ENCODE measurements at regions not wholly inside any gene's neighbourhood (a gene's known extent, or its start where the extent isn't known, plus 50 kb on each side); places are given as distances from the start of the nearest gene placed in this dataset.

- H4K8ac ChIP-seq (replicated peaks; ENCODE audit: insufficient read length, low read depth, low read length): no peak overlapping the region
- Mint-ChIP-seq H3K4me3 (no peak overlapping the region), H3K4me1 (peaks cover 17 to 18% of the 10 kb centered on the region in 2 experiments), H3K27me3 (ENCODE audit: low read depth) (no peaks in the 10 kb centered on the region; the same call in 1 of the 2 replicates), H3K9me3 (no peaks in the 10 kb centered on the region), H3K36me3 (ENCODE audit: insufficient read depth in 1 of 3, low read depth in 3 of 3) (peaks cover 0 to 4% (median 0%) of the 10 kb centered on the region in 3 experiments; a peak in 4 of 7 replicates), H3K27ac (no peak overlapping the region)
- H2AK5ac ChIP-seq (ENCODE audit: insufficient read length, low read length): no peak overlapping the region
- no peaks in the 10 kb centered on the region for H3K23me2 ChIP-seq (ENCODE audit: insufficient read length, low read depth, low read length, poor library complexity, severe bottlenecking)
- no peak overlapping the region for H2BK5ac ChIP-seq (ENCODE audit: insufficient read length, low read length)
- DNase-seq: no peak
- no peak overlapping the region for H2AFZ ChIP-seq (ENCODE audit: low read length)
- H3K27me3 ChIP-seq (ENCODE audit: insufficient read depth, low read length): no peaks in the 10 kb centered on the region
- no peak overlapping the region for H2BK20ac ChIP-seq (ENCODE audit: low read depth, low read length, poor library complexity, severe bottlenecking)
- H2BK12ac ChIP-seq (ENCODE audit: insufficient read length, low read depth, low read length): no peak overlapping the region
- no peak for TF ChIP-seq CTCF (conservative IDR thresholded peaks at IDR 0.05)
- no peak overlapping the region for H3K18ac ChIP-seq (ENCODE audit: insufficient read length, low read depth, low read length)
- no peak overlapping the region for H3K27ac ChIP-seq (ENCODE audit: insufficient read length, low read depth, low read length)
- no peak overlapping the region for H3T11ph ChIP-seq (ENCODE audit: low read length)
- no peak overlapping the region for H2BK120ac ChIP-seq (ENCODE audit: low read depth, low read length, poor library complexity, severe bottlenecking)
- no peak overlapping the region for H2BK15ac ChIP-seq (ENCODE audit: low read depth, low read length)
- no peaks in the 10 kb centered on the region for H3K79me2 ChIP-seq (ENCODE audit: insufficient read depth, low read length)
- no peaks in the 10 kb centered on the region for H3K79me1 ChIP-seq (ENCODE audit: insufficient read depth, low read depth, low read length, poor library complexity, severe bottlenecking)
- H3K9me3 ChIP-seq (ENCODE audit: control insufficient read depth, low read depth, low read length): no peaks in the 10 kb centered on the region
- no peaks in the 10 kb centered on the region for H3K4me1 ChIP-seq (ENCODE audit: insufficient read depth, low read length)
- no CpG with 5 or more reads among the region's 6 CpGs for WGBS (ENCODE audit: extremely low coverage, insufficient read length, low lambda C conversion rate)
- no peak overlapping the region for H3K9ac ChIP-seq (ENCODE audit: extremely low read depth, insufficient read length, low read length)
- no peak overlapping the region for H3K4ac ChIP-seq (ENCODE audit: low read depth, low read length)
- H3K56ac ChIP-seq (ENCODE audit: insufficient read length, low read depth, low read length): no peak overlapping the region
- no peaks in the 10 kb centered on the region for H4K20me1 ChIP-seq (ENCODE audit: control insufficient read depth, insufficient read depth, insufficient read length)
- H4K91ac ChIP-seq (ENCODE audit: insufficient read length, low read depth, low read length): no peak overlapping the region
- H3K4me2 ChIP-seq (ENCODE audit: insufficient read depth, insufficient read length, low read length): no peak overlapping the region
- H4K5ac ChIP-seq (ENCODE audit: insufficient read length, low read depth, low read length): no peak overlapping the region
- no peak overlapping the region for H3K14ac ChIP-seq (ENCODE audit: insufficient read depth, low read length)
- no peak overlapping the region for H3K23ac ChIP-seq (ENCODE audit: insufficient read length, low read depth, low read length)
Observed at GRCh38 chr4:56182356-56182755, 204.9 kb downstream of the AASDH start.

All from H9 (cell line).